GM19328 (cell line): ENCODE measurements at regions not wholly inside any gene's neighbourhood (a gene's known extent, or its start where the extent isn't known, plus 50 kb on each side); places are given as distances from the start of the nearest gene placed in this dataset.
"Not testable (repeated sequence)": the region's sequence is repeated elsewhere in the genome, so short reads cannot be mapped to it uniquely, and the experiment has no call there.

Source experiments
- ATAC-seq: cut with Tn5 transposase; IDR thresholded peaks from one replicate; pipeline ENCODE4 v1.9.1; 2021; ENCODE audit warnings: mild to moderate bottlenecking, moderate library complexity; ENCODE audit not compliant: unreplicated experiment

- ATAC-seq: no peak
Observed at GRCh38 chr6:67000121-67000520, 1293.1 kb upstream of the EYS start.

GRCh38 chr6:66997579-66997978 is 1290.6 kb upstream of the EYS start:
- ATAC-seq: not testable (repeated sequence)

- no peak for ATAC-seq
Observed at GRCh38 chr6:66995669-66996068, 1288.6 kb upstream of the EYS start.

- not testable (repeated sequence) for ATAC-seq
Observed at GRCh38 chr6:66993708-66994107, 1286.7 kb upstream of the EYS start.

GRCh38 chr6:66993272-66993671 is 1286.2 kb upstream of the EYS start:
- no peak for ATAC-seq

GRCh38 chr6:66992660-66993059 is 1285.6 kb upstream of the EYS start:
- no peak for ATAC-seq

- no peak for ATAC-seq
Observed at GRCh38 chr6:66986940-66987339, 1279.9 kb upstream of the EYS start.

GRCh38 chr6:66985816-66986215 is 1278.8 kb upstream of the EYS start:
- ATAC-seq: no peak

GRCh38 chr6:66970373-66970772 is 1263.3 kb upstream of the EYS start:
- ATAC-seq: no peak

GRCh38 chr6:66965227-66965626 is 1258.2 kb upstream of the EYS start:
- ATAC-seq: no peak

GRCh38 chr6:66964216-66964615 is 1257.2 kb upstream of the EYS start:
- no peak for ATAC-seq

GRCh38 chr6:66962082-66962481 is 1255.1 kb upstream of the EYS start:
- ATAC-seq: no peak

GRCh38 chr6:66961191-66961590 is 1254.2 kb upstream of the EYS start:
- no peak for ATAC-seq

GRCh38 chr6:66949191-66949661 is 1242.2 kb upstream of the EYS start:
- ATAC-seq: no peak

GRCh38 chr6:66948106-66948505 is 1241.1 kb upstream of the EYS start:
- no peak for ATAC-seq

GRCh38 chr6:66940003-66940402 is 1233.0 kb upstream of the EYS start:
- no peak for ATAC-seq

GRCh38 chr6:66937180-66937579 is 1230.2 kb upstream of the EYS start:
- ATAC-seq: no peak

GRCh38 chr6:66935612-66936011 is 1228.6 kb upstream of the EYS start:
- ATAC-seq: no peak

- ATAC-seq: no peak
Observed at GRCh38 chr6:66931787-66932186, 1224.8 kb upstream of the EYS start.

GRCh38 chr6:66930559-66931290 is 1223.7 kb upstream of the EYS start:
- ATAC-seq: no peak

GRCh38 chr6:66926060-66926459 is 1219.0 kb upstream of the EYS start:
- ATAC-seq: no peak

GRCh38 chr6:66913657-66914056 is 1206.6 kb upstream of the EYS start:
- no peak for ATAC-seq

- ATAC-seq: no peak
Observed at GRCh38 chr6:66902457-66902856, 1195.4 kb upstream of the EYS start.
